ENCODE measurements at regions not wholly inside any gene's neighbourhood (a gene's known extent, or its start where the extent isn't known, plus 50 kb on each side); places are given as distances from the start of the nearest gene placed in this dataset.

- TF ChIP-seq, protein P1, sequence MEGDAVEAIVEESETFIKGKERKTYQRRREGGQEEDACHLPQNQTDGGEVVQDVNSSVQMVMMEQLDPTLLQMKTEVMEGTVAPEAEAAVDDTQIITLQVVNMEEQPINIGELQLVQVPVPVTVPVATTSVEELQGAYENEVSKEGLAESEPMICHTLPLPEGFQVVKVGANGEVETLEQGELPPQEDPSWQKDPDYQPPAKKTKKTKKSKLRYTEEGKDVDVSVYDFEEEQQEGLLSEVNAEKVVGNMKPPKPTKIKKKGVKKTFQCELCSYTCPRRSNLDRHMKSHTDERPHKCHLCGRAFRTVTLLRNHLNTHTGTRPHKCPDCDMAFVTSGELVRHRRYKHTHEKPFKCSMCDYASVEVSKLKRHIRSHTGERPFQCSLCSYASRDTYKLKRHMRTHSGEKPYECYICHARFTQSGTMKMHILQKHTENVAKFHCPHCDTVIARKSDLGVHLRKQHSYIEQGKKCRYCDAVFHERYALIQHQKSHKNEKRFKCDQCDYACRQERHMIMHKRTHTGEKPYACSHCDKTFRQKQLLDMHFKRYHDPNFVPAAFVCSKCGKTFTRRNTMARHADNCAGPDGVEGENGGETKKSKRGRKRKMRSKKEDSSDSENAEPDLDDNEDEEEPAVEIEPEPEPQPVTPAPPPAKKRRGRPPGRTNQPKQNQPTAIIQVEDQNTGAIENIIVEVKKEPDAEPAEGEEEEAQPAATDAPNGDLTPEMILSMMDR (IDR thresholded peaks at IDR 0.05 in 2 of 3, conservative IDR thresholded peaks at IDR 0.05 in 1 of 3; ENCODE audit: control insufficient read depth in 2 of 3, extremely low read depth in 1 of 3, insufficient read depth in 1 of 3, low read depth in 3 of 3, low read length in 3 of 3) = no peak
- no peak for TF ChIP-seq MAX (IDR thresholded peaks at IDR 0.05; ENCODE audit: low read depth, low read length)
- TF ChIP-seq CEBPB (IDR thresholded peaks at IDR 0.05; ENCODE audit: borderline replicate concordance in 1 of 2, low read depth in 2 of 2, low read length in 2 of 2) = no peak
- TF ChIP-seq SREBF2 (IDR thresholded peaks at IDR 0.05; ENCODE audit: low read length) = no peak
- no peak for TF ChIP-seq USF1 (IDR thresholded peaks at IDR 0.05; ENCODE audit: borderline replicate concordance, extremely low read length, insufficient read depth, low read depth, low read length)
- no peak for TF ChIP-seq ETV6 (conservative IDR thresholded peaks at IDR 0.05 in 1 of 2, IDR thresholded peaks at IDR 0.05 in 1 of 2; ENCODE audit: borderline replicate concordance in 1 of 2, low read depth in 1 of 2)
- TF ChIP-seq POLR2AphosphoS5 (IDR thresholded peaks at IDR 0.05; ENCODE audit: low read length) = no peak
Measured at GRCh38 chr3:101122681-101123080, 129.5 kb upstream of the ABI3BP start.

Data from GM12878 (cell line).